ENCODE measurements at regions not wholly inside any gene's neighbourhood (a gene's known extent, or its start where the extent isn't known, plus 50 kb on each side); places are given as distances from the start of the nearest gene placed in this dataset.

- no peak for TF ChIP-seq POLR2A (IDR thresholded peaks at IDR 0.05)
- no peak for TF ChIP-seq CTCF (IDR thresholded peaks at IDR 0.05)
- no peak for TF ChIP-seq POLR2AphosphoS5 (IDR thresholded peaks at IDR 0.05)
These were observed 275.7 kb upstream of the CRY1 start for GRCh38 chr12:107369006-107369405.
